ENCODE measurements at regions not wholly inside any gene's neighbourhood (a gene's known extent, or its start where the extent isn't known, plus 50 kb on each side); places are given as distances from the start of the nearest gene placed in this dataset.

DNA sequence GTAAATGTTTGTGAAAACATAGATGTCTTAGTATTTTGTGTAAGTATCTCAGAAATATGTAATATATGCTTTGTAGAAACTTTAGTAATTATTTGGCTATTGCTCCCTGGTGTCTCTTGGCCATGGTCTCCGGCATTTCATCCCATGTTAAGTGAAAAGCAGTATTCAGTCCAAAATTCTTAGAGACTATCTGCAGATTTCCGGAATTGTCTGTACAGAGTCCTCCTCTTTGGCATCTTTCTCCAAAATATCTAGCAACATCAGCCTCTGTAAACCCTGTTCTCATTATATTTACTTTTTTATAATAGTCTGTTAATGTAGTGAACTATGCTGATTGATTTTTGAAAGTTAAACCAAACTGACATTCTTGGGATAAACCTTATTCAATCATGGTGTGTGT is 352.7 kb downstream of the ARPP21 start:
- Histone ChIP-seq H3K4ac (replicated peaks; ENCODE audit: insufficient read length, low read depth, low read length) (no peak overlapping the region), H4K8ac (ENCODE audit: extremely low read depth, insufficient read depth, low read length) (no peak overlapping the region), H2BK20ac (ENCODE audit: low read length) (no peak overlapping the region), H2BK15ac (ENCODE audit: low read length) (no peak overlapping the region), H3K27me3 (replicated peaks in 1 of 4; ENCODE audit: control insufficient read depth in 3 of 4, extremely low read depth in 1 of 4, insufficient read depth in 3 of 4, low read length in 3 of 4) (no peaks in the 10 kb centered on the region), H3K36me3 (ENCODE audit: control insufficient read depth in 2 of 4, insufficient read depth in 4 of 4, low read length in 3 of 4) (no peaks in the 10 kb centered on the region), H4K5ac (ENCODE audit: insufficient read length, low read depth, low read length) (no peak overlapping the region), H3K9ac (replicated peaks in 1 of 4; ENCODE audit: extremely low read depth in 1 of 4, low read depth in 3 of 4, low read length in 3 of 4) (no peak overlapping the region), H3K4me1 (replicated peaks in 1 of 4; ENCODE audit: control insufficient read depth in 3 of 4, insufficient read depth in 4 of 4, low read length in 3 of 4) (no peaks in the 10 kb centered on the region), H3K4me2 (ENCODE audit: insufficient read depth in 1 of 2, low read depth in 2 of 2, low read length in 2 of 2) (no peak overlapping the region), H3K27ac (ENCODE audit: low read depth, low read length) (no peak overlapping the region), H2AK5ac (ENCODE audit: low read depth, low read length) (no peak overlapping the region), H4K91ac (replicated peaks; ENCODE audit: insufficient read length, low read length) (no peak overlapping the region), H3K14ac (ENCODE audit: insufficient read length) (no peak overlapping the region), H2BK120ac (replicated peaks; ENCODE audit: low read depth, low read length) (no peak overlapping the region), H3K4me3 (ENCODE audit: extremely low read depth in 1 of 4, insufficient read depth in 2 of 4, low read depth in 3 of 4, low read length in 4 of 4) (no peak overlapping the region), H3K79me1 (ENCODE audit: low read depth, low read length) (no peaks in the 10 kb centered on the region), H2BK5ac (ENCODE audit: low read depth, low read length) (no peak overlapping the region), H3K18ac (ENCODE audit: extremely low read depth, low read length) (no peak overlapping the region), H3K9me3 (ENCODE audit: insufficient read depth in 2 of 2, low read depth in 1 of 2, low read length in 1 of 2) (no peaks in the 10 kb centered on the region), H3K79me2 (ENCODE audit: control insufficient read depth in 1 of 2, insufficient read depth in 2 of 2, low read length in 2 of 2) (no peaks in the 10 kb centered on the region), H2BK12ac (ENCODE audit: low read depth, low read length) (no peak overlapping the region), H3K23me2 (ENCODE audit: low read depth, low read length) (no peaks in the 10 kb centered on the region), H4K20me1 (replicated peaks in 1 of 2; ENCODE audit: control insufficient read depth in 1 of 2, insufficient read depth in 2 of 2, low read length in 2 of 2) (no peaks in the 10 kb centered on the region), H3K23ac (ENCODE audit: insufficient read length) (no peak overlapping the region), H2AFZ (ENCODE audit: low read length) (no peak overlapping the region), H3K56ac (replicated peaks; ENCODE audit: insufficient read length, low read depth, low read length) (no peak overlapping the region)
- FAIRE-seq (no peak), DNase-seq (ENCODE audit: low read depth in 1 of 2, low spot score in 2 of 2) (no peak)
- 92% methylated on average over 2 of the region's 2 CpGs; no CpG with 5 or more reads in 1 of the 2 experiments for WGBS, 2 experiments (ENCODE audit: extremely low coverage in 1 of 2, insufficient coverage in 1 of 2, insufficient read length in 1 of 2, insufficient replicate concordance in 2 of 2, low coverage in 1 of 2, low lambda C conversion rate in 2 of 2, missing lambda C conversion rate in 1 of 2)
- no peak for TF ChIP-seq CBX8 (IDR thresholded peaks at IDR 0.05; ENCODE audit: borderline replicate concordance, low read depth, low read length)
- no peak for TF ChIP-seq RBBP5 (IDR thresholded peaks at IDR 0.05; ENCODE audit: borderline replicate concordance, low read depth, low read length)
- TF ChIP-seq TEAD4 (IDR thresholded peaks at IDR 0.05; ENCODE audit: low read depth, low read length), result no peak
- no peak for TF ChIP-seq EGR1 (IDR thresholded peaks at IDR 0.05; ENCODE audit: borderline replicate concordance, low read depth, low read length)
- ChIA-PET CTCF (ENCODE audit: partially characterized antibody) (no interaction called here), POLR2A (ENCODE audit: partially characterized antibody) (no interaction called here)

Data from H1 (cell line).